ENCODE measurements at regions not wholly inside any gene's neighbourhood (a gene's known extent, or its start where the extent isn't known, plus 50 kb on each side); places are given as distances from the start of the nearest gene placed in this dataset.

- TF ChIP-seq CTCF (conservative IDR thresholded peaks at IDR 0.05; ENCODE audit: low read depth, low read length), result no peak
- DNase-seq (ENCODE audit: low read depth), result no peak
- no peak overlapping the region for H3K4me3 ChIP-seq (ENCODE audit: low read length)
Measured at GRCh38 chr14:80383223-80383622, 171.9 kb upstream of the DIO2 start.

GRCh38 chr14:80381807-80382363 is 170.6 kb upstream of the DIO2 start:
- no peak for DNase-seq (ENCODE audit: low read depth)
- TF ChIP-seq CTCF (conservative IDR thresholded peaks at IDR 0.05; ENCODE audit: low read depth, low read length), result no peak
- no peak overlapping the region for H3K4me3 ChIP-seq (ENCODE audit: low read length)

- H3K4me3 ChIP-seq (ENCODE audit: low read length), result no peak overlapping the region
- DNase-seq (ENCODE audit: low read depth), result no peak
- no peak for TF ChIP-seq CTCF (conservative IDR thresholded peaks at IDR 0.05; ENCODE audit: low read depth, low read length)
Measured at GRCh38 chr14:80379035-80379434, 167.7 kb upstream of the DIO2 start.

- TF ChIP-seq CTCF (conservative IDR thresholded peaks at IDR 0.05; ENCODE audit: low read depth, low read length), result no peak
- no peak for DNase-seq (ENCODE audit: low read depth)
- H3K4me3 ChIP-seq (ENCODE audit: low read length), result no peak overlapping the region
Measured at GRCh38 chr14:80378084-80378690, 166.9 kb upstream of the DIO2 start.

- no peak for DNase-seq (ENCODE audit: low read depth)
- no peak for TF ChIP-seq CTCF (conservative IDR thresholded peaks at IDR 0.05; ENCODE audit: low read depth, low read length)
- no peak overlapping the region for H3K4me3 ChIP-seq (ENCODE audit: low read length)
Measured at GRCh38 chr14:80364816-80365215, 153.5 kb upstream of the DIO2 start.

- H3K4me3 ChIP-seq (ENCODE audit: low read length), result no peak overlapping the region
- DNase-seq (ENCODE audit: low read depth), result no peak
- TF ChIP-seq CTCF (conservative IDR thresholded peaks at IDR 0.05; ENCODE audit: low read depth, low read length), result peak; percentile 36
Measured at GRCh38 chr14:80364274-80364673, 153.0 kb upstream of the DIO2 start.

GRCh38 chr14:80358112-80358511 is 146.8 kb upstream of the DIO2 start:
- H3K4me3 ChIP-seq (ENCODE audit: low read length), result no peak overlapping the region
- DNase-seq (ENCODE audit: low read depth), result no peak
- TF ChIP-seq CTCF (conservative IDR thresholded peaks at IDR 0.05; ENCODE audit: low read depth, low read length), result no peak
